Fibroblast of peridontal ligament (primary cell): ENCODE measurements at regions not wholly inside any gene's neighbourhood (a gene's known extent, or its start where the extent isn't known, plus 50 kb on each side); places are given as distances from the start of the nearest gene placed in this dataset.
A peak's percentile ranks its signal among the peaks of the same experiment; 100 is the strongest.

Experiments used
- DNase-seq: peaks from one replicate; pipeline ENCODE4 v3.0.0-alpha.2; 2010; ENCODE audit errors: extremely low read depth

DNA sequence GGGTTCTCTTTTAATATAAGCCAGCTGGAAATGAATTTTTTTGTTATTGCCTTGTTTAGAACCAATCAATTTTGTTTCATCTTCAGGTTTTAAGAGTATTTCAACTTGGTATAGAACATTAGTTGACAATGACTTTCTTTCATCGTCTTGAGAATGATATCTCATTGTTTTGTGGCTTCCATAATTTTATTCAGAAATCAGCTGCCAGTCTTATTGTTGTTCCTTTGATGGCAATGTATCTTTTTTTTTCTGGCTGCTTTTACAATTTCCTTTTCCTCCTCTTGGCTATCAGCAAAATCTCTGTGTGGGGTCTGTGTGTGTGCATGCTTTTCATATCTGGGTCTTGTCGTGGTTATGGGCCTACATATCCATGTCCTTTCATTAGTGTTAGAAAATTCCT lies 1536.4 kb upstream of the TENM3 start:
- DNase-seq: no peak

DNA sequence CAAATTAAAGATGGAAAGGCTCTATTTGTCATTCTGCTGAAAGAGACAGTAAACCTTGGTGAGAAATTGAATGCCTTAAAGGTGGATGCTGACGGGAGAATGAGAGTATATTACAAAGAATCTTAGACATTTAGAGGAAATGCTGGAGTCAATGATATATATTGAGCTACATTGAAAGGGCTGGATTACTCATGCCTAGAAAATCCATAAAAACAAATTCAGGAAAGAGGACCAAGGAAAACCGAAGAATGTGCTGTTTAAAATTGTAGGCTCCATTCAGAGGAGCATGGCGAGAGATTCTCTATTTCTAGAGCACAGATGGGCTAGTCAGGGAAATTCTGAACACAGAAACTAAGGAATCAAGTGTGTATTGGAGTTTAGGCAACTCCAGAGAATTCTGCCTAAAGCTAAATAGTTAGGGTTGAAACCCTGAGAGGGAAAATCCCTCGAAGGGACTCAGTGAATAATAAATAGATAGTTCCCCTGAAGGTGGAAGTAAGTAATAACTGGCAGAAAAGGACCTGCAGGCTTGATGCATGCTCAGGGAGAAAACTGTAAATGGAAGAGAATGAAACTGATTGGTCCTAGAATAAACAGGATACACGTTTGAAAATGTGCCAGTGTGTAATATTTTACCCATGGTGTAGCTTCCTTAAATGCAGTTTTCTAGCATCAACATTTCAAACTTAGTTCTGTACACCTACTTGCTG lies 1532.4 kb upstream of the TENM3 start:
- peak; percentile 26 for DNase-seq

DNA sequence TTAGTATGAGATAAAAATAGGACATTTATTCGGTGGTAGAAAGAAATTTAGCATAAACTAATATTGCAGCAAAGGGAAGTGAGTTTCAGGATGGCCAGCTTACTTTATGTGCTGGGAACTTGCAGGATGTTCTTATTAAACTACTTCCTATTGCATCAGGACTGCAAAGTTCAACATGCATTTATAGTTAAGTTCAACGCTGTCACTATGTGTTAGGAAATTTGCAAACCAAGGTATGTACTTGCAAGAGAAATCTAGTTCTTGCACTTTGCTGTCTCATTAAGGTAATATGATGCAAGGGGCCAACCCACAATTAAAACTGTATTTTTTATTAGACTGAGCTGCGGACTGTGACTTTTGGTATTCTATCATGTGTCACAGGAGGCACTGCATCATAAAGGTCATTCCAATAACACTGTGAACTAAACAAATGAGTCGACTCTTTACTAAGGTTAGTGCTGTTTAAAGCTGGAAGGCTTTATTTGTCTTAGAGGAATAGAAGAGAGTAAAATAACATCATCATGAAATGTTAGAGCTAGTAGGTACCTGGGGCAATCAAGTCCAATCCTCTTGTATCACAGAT lies 1525.7 kb upstream of the TENM3 start:
- DNase-seq: no peak

DNA sequence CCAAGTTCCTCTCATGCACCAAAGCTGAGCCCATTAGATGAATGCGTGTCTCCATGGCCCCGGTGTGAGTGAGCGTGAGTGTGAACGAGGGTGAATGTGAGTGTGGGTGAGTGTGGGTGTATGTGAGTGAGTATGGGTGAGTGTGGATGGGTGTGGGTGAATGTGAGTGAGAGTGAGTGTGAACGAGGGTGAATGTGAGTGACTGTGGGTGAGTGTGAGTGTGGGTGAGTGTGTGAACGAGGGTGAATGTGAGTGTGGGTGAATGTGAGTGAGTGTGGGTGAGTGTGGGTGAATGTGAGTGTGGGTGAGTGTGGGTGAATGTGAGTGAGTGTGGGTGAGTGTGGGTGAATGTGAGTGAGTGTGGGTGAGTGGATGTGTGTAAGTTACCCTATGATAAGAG lies 1521.8 kb upstream of the TENM3 start:
- DNase-seq: no peak

DNA sequence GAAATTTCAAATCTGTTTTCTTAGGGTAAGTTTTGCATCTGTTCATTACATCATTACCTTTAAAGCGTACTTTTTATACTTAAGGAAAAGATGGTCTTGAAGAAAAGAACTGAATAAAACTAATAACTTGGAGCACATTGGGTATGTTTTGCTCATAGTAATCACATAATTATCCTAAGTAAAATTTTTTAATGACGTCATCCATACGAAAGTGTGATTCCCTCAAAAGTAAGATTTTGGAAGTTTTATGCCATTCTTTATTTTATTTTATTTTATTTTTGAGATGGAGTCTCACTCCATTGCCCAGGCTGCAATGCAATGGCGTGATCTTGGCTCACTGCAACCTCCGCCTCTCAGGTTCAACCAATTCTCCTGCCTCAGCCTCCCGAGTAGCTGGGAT lies 1516.6 kb upstream of the TENM3 start:
- DNase-seq: no peak

DNA sequence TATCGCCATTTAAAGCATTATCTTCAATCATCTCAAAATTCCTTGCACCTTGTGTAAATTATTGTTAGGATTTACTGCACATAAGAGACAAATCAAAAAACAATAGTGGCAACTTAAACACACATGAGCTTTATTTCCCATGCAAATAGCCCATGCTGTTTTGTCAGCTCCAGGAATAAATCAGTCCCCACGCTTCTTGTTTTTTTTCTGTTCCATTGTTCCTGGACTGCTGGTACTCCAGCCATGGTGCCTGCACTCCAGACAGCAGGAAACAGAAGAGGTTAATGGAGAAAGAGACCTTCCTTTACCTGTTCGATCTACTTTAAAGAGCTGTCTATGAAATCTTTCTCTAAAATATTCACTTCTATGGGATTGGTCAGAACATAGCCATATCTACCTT lies 1515.7 kb upstream of the TENM3 start:
- DNase-seq: no peak

DNA sequence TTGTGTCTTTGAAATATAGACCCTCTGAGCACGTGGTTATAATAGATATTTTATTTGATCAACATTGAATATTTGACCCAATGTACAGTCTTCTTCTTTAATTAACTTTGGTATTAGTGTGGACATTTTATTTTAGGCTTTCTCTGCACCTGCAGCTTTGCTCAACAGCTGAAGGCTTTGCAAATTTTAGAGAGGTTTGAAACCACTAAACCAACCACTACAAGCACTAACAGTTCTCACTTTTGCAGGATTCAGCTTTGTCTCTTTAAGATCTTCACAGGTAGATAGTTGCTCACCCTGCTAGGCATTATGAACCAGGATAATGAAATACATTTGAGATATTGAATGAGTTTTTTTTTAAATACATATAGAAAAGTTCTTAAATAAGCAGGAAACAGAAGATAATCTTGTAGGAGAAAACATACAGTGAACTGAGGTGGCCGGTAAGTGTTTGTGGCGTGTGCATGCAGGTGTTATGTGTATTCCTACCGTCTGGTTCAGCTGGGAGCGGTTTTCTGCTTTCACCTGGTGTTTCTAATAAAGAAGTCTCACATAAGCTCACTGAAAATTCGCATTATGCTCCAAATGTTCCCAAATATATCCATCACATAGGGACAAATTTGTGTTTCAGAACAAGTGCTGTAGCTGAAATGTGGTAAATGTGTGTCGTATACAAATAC lies 1508.3 kb upstream of the TENM3 start:
- no peak for DNase-seq

DNA sequence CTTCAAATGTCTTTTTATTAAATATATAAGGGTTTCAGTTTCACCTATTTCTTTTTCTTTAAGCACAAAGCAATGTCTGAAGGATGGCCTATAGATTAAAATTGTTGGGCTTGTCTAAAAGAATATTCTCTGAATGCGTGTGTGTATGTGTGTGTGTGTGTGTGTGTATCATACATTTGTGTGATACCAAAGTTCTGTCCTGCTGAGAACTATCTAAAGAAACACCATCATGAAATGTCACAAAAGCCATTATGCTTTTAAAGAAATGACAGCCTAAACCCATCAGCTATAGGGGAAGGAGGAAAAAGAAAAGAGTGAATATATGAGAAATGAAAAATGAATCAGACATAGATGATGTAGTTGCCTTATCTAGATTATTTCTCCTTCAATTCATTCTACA lies 1501.5 kb upstream of the TENM3 start:
- DNase-seq: no peak

DNA sequence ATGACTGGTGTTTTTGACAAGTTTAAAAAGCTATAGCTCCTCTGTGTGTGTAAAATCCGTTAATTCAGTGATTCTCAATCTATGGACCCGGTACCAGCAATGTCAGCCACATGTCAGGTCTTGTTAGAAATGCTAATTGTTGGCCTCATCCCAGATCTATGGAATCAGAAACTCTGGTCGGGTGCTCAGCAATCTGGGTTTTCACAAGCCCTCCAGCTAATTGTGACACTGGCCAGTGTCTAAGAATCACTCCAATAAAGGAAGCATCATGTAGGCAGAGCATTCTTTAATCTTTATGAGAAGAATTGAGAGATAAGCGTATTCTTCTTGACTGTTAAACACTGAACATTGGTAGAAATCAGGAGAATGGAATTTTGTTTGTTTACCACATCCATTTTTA lies 1498.2 kb upstream of the TENM3 start:
- no peak for DNase-seq

DNA sequence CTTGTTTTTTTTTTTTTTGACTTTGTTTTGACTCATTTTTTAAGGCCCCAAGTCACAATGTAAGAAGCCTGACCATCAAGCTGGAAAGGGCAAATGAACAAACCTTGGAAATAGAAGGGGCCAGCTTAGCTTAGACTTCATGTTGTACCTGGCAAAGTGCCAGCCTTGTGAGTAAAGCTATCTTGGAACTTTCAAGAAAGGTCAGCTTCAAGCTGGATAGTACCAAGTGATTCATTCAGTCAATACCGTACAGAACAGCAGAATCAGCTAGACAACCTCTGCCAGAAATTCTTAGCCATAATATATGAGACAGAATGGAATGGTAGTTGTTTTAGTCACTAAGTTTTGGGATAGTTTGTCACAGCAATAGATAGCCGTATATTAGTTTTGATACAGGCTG lies 1492.2 kb upstream of the TENM3 start:
- DNase-seq: peak; percentile 35

DNA sequence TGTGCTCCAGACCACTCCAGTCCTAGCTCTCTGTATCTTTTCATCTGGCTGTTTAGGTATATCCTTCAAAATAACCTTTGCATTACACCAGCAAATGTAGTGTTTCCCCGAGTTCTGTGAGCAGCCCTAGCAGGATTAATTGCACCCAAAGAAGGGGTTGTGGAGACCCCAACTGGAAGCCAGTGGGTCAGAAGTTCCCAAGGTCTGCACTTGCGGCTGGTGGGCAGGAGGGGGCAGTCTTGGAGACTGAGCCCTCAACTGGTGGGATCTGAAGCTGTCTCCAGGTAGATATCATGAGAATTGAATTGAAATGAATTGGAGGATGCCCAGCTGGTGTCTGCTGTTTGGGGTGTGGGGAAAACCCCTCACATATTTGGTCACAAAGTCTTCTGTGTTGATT lies 1485.3 kb upstream of the TENM3 start:
- no peak for DNase-seq

DNA sequence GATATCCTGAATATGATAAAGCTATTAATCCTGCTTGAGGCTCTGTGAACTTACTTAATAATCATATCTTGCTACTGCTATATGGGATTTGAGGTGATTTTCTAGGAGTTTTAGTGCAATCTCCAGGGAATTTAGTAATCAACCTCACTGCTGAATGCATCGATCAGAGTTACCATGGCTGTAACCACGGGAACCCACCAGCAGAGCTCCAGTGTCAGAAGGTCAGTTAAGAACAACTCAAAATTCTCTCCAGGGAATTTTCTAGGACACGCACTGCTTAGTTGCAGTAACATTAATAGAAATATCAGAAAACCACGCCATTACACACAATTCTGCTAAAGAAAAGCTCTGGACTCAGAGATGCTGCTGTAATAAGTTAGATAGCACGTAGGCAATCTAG lies 1477.2 kb upstream of the TENM3 start:
- no peak for DNase-seq

DNA sequence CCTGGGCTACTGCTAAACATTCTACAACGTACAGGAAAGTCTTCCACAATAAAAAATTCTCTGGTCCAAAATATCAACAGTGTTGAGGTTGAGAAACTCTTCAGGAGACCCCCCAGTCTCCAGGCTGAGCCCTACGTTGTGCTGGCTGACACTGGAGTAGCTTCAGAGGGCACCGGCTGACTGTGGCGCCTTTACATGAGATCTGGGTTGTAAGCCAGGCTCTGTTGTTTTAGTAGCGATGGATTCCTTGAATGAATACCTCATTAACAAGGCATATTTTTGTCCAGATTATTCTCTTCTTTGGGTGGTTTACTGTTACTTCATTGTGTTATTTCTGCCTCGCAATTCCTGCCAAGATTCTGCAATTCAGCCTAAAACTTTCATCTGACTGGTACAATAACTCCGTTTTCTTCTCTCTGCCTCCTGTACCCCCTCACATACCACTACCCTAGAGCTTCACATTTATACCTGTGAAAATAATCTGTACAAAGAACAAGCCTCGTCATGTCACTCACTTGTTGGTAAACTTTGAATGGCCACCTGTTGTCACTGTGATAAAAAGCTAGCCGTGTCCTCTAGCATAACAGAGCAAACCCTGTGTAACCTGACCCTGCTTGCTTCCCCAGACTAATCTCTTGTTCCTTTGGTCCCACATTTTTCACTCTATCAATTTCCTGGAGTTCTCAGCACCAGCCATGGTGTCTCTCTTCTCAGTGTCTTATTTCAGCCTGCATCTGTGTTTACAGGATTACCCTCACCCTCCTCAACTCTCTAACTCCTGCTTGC lies 1476.1 kb upstream of the TENM3 start:
- no peak for DNase-seq

DNA sequence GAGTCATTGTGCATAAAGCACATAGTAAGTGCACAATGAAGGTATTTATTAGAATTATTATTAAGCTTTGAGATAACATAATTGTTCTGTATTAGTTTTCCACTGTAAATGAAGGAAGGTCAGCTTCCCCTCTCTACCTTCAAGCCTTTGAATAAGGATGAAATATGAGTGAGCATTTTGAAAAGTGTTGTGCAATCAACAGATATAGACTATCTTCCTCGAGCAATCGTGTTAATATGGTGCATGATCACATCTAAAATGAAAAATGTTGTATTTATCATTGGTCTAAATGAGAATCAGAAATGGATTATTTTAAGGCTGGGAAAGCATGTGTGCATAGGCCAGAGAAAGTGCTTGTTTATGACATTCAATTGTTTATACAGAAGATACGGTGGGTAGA lies 1474.6 kb upstream of the TENM3 start:
- DNase-seq: no peak

DNA sequence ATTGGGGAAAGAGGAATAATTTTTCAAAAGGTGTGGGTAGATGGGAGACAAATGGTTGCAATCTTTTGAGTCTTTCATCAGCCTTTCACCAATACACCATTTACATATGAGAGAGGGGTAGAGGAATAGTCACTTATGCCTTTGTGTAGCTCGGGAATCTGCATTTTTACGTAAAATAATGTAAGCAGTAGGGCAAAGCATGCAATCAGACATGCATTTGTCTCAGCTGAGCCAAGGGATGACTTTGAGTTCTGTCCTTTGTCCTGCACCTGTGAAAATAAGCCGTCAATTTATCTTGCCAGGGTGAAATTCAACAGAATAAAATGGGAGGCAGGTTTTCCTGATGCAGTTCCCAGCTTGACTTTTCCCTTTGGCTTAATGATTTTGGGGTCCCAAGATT lies 1473.4 kb upstream of the TENM3 start:
- DNase-seq: no peak

DNA sequence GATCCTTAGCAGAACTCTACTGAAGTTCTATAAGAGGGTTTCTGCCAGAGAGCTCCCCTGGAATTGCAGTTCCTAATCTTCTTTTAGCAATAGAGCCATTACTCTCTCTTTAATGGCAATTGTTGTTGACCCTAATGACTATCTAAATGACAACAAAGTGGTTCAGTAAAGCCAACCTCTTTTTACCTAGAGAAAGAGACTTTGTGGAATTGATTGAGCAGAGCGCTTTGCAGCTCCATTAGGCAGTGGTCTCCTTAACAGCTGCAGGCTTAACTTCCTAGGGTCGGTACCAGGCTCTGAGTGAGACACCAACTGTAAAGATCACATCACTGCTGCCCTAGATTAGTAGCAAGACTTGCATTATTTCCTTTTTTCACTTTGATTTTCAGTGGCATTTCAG lies 1472.9 kb upstream of the TENM3 start:
- DNase-seq: no peak

DNA sequence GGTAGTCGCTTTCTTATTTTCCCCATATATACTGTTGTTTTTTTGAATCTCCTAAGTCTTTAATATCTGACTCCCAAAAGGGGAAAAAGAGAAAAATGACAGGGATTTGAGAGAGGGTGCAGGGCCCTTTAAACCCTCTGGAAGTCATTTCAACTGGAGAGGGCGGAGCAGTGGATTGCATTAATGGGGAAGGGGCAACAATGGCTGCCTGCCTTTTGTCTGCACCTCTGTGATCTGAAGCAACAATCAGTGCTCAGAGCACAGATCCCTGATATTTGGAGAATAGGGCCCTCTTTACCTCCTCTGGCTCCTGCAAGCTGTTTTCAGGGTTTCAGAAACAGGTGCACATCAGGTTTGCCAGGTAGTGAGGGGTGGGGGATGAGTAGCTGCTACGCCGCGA lies 1458.3 kb upstream of the TENM3 start:
- DNase-seq: no peak

DNA sequence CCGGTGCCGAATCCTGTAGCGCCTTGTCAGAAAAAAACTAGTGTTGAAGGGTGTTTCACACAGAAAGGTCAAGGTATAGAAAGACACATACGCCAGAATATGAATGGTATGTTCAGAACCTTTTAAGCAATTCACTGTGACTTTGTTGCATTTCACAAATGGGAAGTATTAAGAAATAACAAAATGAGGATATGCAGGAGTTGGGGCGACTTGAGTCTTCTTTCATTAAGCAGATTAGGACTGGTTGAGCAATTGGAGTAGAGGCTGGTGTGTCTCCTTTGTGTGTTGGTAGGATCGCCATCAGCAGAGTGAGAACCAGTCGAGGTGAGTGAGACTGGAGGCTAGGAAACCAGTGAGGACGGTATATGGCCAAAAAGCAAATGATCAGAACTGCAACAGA lies 1454.5 kb upstream of the TENM3 start:
- DNase-seq: no peak

DNA sequence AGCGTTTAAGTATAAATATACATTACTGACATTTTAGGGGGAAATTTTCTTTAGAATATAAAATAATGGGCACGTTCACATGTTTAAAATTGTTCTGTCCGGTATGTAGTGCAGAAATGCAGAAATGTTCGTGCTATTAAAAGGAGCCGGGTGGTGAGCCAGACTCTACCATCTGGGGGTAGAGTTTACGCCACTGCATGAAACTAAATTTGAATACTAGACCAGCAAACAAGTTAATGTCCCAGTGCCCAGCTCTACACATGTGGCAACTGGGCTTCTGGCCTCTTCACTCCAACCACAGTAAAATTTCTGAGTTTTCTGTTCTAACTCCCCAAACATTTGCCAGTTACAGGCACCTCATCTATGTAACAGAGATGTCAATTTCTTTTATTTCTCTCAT lies 1453.3 kb upstream of the TENM3 start:
- no peak for DNase-seq

DNA sequence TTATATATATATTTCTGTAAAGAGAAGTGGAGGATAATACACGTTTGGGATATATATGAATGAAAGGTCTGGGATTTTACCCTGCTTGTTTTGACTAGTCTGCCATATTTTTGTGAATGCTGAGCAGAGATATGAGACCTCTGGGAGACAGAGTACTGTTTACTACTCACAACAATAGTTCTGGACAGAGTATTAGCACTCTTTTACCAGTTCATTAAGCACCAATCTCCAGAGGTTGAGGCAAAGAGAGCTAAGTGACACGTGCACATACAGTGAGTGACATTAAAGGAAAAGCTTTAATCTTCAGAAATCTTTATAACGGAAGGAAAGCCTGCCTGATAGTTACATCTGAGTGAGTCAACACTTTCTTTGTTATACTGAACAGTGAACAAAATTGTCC lies 1452.7 kb upstream of the TENM3 start:
- no peak for DNase-seq

DNA sequence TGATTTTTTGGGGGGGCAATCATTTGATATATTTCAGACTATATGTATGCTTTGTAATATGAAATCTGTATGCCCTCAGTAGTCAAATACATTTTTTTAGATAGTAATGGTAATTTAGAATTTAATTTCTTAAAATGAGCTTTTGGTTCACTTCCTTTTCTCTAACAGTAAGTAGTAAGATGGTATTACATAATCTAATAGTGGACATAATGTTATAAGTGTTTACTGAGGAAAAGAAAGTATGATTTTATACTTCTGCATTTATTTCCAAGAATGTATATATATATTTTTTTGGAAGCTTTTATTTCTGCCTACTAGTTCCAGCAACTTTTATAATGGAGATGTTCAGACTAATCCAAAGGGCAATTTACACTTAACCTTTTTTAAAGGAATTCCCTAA lies 1450.7 kb upstream of the TENM3 start:
- DNase-seq: no peak

DNA sequence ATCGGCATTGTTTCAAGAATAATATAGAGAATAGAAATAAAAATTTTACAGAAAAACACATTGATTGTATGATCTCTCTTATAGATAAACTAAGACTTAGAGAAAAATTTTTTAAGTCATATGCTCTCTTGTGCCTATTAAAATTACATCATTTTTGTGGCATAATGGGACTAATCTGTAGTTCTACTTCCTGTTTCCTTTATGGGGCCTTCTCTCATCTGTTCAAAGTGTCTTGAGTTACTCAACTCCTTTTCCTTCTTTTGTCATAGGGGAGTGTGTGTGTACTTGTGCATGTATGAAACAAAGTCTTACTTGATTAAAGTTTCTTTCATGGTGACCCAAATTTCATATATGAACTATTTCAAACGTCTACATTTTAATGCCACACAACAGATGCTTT lies 1448.9 kb upstream of the TENM3 start:
- DNase-seq: no peak
